ENCODE measurements at regions not wholly inside any gene's neighbourhood (a gene's known extent, or its start where the extent isn't known, plus 50 kb on each side); places are given as distances from the start of the nearest gene placed in this dataset.

DNA sequence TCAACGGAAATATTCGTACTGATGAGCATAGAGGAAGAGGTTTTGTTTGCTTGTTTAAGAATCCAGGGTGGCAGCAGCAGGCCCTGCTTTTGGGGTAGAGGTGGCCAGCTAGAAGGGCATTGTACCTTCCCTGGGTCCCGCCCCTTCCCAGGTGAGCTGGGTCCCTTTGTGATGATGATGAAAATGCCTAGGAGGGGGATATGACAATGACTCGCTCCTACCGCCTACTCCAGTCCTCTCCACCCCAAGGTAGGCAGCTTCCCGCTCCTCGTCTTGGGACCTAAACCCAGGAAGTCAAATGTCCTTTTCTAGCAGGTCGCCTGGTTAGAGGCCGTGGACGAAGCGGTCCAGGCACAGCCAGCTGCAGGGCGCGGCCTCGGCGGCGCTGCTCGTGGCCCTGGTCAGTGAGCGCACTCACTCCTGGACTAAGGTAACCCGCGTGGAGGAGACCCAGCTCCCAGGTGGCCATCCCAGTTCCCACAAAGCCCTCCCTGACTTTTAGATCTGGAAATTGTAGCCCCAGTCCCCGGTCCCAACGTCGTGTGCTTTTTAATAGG, 141.4 kb downstream of the LSMEM1 start:
- TF ChIP-seq, protein P1, sequence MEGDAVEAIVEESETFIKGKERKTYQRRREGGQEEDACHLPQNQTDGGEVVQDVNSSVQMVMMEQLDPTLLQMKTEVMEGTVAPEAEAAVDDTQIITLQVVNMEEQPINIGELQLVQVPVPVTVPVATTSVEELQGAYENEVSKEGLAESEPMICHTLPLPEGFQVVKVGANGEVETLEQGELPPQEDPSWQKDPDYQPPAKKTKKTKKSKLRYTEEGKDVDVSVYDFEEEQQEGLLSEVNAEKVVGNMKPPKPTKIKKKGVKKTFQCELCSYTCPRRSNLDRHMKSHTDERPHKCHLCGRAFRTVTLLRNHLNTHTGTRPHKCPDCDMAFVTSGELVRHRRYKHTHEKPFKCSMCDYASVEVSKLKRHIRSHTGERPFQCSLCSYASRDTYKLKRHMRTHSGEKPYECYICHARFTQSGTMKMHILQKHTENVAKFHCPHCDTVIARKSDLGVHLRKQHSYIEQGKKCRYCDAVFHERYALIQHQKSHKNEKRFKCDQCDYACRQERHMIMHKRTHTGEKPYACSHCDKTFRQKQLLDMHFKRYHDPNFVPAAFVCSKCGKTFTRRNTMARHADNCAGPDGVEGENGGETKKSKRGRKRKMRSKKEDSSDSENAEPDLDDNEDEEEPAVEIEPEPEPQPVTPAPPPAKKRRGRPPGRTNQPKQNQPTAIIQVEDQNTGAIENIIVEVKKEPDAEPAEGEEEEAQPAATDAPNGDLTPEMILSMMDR (IDR thresholded peaks at IDR 0.05 in 2 of 3, conservative IDR thresholded peaks at IDR 0.05 in 1 of 3; ENCODE audit: insufficient read depth in 2 of 3, low read depth in 1 of 3, low read length in 3 of 3), result no peak
- TF ChIP-seq JUNB (CRISPR knock-in tag; conservative IDR thresholded peaks at IDR 0.05) (no peak), SAFB2 (IDR thresholded peaks at IDR 0.05; ENCODE audit: borderline replicate concordance, low read depth, low read length, severe bottlenecking) (no peak), ESRRA (IDR thresholded peaks at IDR 0.05; ENCODE audit: borderline replicate concordance, low read depth) (no peak), ARID1B (IDR thresholded peaks at IDR 0.05) (no peak), POLR2AphosphoS5 (IDR thresholded peaks at IDR 0.05; ENCODE audit: control insufficient read depth, insufficient read depth, low read depth, low read length) (no peak)
- TF ChIP-seq, protein P2, sequence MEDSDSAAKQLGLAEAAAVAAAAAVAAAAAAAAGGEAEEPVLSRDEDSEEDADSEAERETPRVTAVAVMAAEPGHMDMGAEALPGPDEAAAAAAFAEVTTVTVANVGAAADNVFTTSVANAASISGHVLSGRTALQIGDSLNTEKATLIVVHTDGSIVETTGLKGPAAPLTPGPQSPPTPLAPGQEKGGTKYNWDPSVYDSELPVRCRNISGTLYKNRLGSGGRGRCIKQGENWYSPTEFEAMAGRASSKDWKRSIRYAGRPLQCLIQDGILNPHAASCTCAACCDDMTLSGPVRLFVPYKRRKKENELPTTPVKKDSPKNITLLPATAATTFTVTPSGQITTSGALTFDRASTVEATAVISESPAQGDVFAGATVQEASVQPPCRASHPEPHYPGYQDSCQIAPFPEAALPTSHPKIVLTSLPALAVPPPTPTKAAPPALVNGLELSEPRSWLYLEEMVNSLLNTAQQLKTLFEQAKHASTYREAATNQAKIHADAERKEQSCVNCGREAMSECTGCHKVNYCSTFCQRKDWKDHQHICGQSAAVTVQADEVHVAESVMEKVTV (CRISPR knock-in tag; IDR thresholded peaks at IDR 0.05), result no peak
